Esophagus squamous epithelium (tissue), 4 donors: ENCODE measurements at regions not wholly inside any gene's neighbourhood (a gene's known extent, or its start where the extent isn't known, plus 50 kb on each side); places are given as distances from the start of the nearest gene placed in this dataset.
A peak's percentile ranks its signal among the peaks of the same experiment; 100 is the strongest.

Experiments used
- POLR2A ChIP-seq, 4 donors: fragments of 450-650 bp; IDR thresholded peaks; one replicate each; pipeline ENCODE4 v1.6.1; 2017; ENCODE audit warnings: antibody characterized with exemption in 4 of 4, mild to moderate bottlenecking in 4 of 4, moderate library complexity in 3 of 4
- TF ChIP-seq, protein P1 (sequence below), 6 experiments: fragments of 450-650 bp in 4 of 6; fragments of 200-600 bp in 2 of 6; sonication (generic) in 2 of 6; IDR thresholded peaks; one replicate each; pipeline ENCODE4 v1.5.1; 2016 to 2019; ENCODE audit warnings: antibody characterized with exemption in 6 of 6, mild to moderate bottlenecking in 4 of 6, moderate library complexity in 4 of 6

DNA sequence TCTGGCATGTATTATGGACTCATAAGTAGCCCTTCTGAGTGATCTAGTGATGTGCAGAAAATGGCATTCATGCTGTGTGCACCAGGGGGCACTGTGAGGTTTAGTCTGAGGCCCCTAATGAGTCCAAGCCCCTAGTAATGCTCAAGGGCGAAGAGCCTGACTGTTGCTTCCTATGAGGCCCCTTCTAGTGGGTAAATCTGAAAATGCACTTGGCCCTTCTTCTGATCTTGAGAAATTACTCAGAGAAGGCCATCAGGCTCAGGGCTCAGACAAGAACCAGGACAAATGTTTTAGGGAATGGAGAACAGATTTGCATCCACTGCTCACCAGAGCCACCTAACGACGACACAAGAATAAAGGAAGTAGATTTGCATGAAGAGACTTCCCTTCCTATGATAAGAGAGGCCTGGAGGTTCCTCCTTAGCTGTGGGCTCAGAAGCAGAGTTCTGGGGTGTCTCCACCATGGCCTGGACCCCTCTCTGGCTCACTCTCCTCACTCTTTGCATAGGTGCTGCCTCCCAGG, 75.8 kb downstream of the GGTLC2 start:
- TF ChIP-seq, protein P1, sequence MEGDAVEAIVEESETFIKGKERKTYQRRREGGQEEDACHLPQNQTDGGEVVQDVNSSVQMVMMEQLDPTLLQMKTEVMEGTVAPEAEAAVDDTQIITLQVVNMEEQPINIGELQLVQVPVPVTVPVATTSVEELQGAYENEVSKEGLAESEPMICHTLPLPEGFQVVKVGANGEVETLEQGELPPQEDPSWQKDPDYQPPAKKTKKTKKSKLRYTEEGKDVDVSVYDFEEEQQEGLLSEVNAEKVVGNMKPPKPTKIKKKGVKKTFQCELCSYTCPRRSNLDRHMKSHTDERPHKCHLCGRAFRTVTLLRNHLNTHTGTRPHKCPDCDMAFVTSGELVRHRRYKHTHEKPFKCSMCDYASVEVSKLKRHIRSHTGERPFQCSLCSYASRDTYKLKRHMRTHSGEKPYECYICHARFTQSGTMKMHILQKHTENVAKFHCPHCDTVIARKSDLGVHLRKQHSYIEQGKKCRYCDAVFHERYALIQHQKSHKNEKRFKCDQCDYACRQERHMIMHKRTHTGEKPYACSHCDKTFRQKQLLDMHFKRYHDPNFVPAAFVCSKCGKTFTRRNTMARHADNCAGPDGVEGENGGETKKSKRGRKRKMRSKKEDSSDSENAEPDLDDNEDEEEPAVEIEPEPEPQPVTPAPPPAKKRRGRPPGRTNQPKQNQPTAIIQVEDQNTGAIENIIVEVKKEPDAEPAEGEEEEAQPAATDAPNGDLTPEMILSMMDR (IDR thresholded peaks at IDR 0.05) = peak in 5 of 6 experiments; percentile 10 to 45 (median 28)
- TF ChIP-seq POLR2A (IDR thresholded peaks at IDR 0.05) = peak in 1 of 4 donors; percentile 22
